ENCODE measurements at regions not wholly inside any gene's neighbourhood (a gene's known extent, or its start where the extent isn't known, plus 50 kb on each side); places are given as distances from the start of the nearest gene placed in this dataset.
A peak's percentile ranks its signal among the peaks of the same experiment; 100 is the strongest.
"Not testable (repeated sequence)": the region's sequence is repeated elsewhere in the genome, so short reads cannot be mapped to it uniquely, and the experiment has no call there.

DNA sequence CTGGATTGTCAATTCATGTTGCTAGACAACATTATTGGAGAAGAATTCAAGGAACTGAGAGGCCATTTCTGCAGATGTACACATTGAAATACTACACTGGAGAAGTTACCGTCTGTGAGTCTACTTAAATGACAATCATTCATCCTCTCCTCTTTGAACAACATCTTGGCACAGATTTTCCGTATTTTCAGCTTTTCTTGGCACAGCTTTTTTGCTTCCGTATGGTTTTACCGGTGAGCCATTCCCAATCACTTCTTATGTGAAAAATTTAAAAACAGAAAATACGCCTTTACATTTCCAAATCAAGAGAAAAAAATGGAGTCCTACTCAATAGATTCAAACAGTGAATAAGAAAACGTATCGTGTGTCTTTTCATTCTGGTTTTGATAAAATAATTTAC is 1493.7 kb downstream of the AMY1C start:
- DNase-seq = no peak

DNA sequence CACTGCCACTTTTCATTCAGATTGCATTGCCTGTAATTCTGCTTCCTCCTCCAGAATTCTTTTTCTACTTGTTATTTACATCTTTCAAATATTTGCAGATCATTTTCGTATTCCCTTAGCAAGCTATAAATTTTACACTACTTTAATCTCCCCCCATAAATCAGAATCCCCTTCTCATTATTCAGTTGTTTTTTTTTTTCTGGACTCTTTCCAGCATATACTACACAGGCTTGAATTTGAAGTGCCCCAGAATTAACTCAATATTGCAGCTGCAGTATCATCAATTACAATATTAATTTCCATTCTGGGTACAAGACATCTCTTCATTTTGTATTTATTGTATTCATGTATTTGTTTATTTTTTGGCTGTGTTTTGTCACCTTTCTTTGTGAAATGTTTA is 1494.3 kb downstream of the AMY1C start:
- DNase-seq = no peak

DNA sequence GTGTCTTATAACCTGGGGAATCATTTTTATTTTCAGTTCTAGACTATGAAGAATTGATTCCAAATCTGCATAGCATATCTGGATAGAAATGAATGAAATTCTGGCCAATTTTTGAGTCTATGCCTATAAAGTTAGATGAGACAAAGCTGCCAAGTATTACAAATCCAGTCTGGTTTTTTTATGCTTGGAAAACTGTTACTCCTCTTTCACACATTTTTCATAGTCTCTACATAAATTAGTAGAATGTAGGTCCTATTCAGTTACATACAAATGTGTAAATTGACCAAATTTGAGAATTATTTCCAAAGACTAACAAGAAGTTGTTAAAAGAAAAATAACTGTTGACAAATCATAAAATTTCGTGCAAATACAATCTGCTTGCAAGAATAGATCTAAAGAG is 1505.2 kb downstream of the AMY1C start:
- DNase-seq = no peak

DNA sequence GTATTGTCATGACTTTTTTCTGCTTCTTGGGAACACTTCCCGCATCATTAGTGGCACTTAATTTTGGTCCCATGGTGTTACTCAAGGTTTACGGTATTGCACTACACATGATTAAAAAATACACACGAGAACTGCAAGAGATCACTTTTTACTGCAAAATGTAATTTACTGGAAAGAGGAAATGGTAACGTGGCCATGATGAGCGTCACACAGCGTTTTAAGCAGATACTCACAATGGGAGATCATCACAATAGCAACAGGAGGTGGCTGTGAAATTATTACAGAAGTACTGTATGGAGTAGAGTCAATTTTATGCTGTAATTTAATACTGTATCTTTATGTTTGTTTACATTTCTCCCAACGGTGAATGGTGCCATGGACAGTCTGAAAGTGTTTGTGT is 1510.3 kb downstream of the AMY1C start:
- no peak for DNase-seq

DNA sequence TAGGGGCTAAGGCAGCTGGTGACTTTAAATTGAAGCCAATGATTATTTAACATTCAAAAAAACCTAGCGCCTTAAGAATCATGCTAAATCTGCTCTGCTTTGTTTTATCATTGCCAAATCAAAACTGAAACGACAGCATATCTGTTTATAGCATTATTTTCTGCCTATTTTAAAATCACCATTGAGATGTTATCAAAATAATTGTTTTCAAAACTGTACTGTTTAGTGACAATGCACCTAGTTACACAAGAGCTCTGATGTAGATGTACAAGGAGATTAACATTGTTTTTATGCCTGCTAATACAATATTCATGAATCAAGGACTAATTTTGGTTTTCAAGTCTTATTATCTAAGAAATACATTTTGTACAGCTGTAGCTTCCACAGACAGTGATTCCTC is 1521.3 kb downstream of the AMY1C start:
- no peak for DNase-seq

DNA sequence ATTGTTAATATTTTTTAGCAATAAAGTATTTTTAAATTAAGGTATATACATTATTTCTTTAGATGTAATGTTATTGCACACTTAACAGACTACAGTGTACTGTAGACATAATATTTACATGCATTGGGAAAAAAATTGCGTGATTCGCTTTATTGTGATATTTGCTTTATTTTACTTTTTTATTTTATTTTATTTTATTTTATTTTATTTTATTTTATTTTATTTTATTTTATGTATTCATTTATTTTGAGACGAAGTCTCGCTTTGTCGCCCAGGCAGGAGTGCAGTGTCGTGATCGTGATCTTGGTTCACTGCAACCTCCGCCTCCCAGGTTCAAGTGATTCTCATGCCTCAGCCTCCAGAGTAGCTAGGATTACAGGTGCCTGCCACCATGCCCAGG is 1522.7 kb downstream of the AMY1C start:
- DNase-seq = not testable (repeated sequence)

DNA sequence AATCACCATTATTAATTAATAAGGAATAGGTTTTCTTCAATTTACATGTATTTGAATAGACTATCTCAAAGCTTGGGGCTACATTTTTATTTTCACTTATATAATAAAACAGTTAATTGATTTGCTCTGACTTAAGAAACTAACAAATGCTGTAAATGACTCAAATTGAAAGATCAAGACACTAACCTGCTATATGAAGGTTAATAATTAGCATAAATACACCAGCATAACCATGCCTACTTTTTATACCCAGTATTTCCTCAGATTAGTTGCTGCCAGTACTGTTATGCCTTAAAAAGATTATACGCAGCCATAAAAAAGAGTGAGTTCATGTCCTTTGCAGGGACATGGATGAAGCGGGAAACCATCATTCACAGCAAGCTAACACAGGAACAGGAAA is 1545.1 kb downstream of the AMY1C start:
- DNase-seq = no peak

DNA sequence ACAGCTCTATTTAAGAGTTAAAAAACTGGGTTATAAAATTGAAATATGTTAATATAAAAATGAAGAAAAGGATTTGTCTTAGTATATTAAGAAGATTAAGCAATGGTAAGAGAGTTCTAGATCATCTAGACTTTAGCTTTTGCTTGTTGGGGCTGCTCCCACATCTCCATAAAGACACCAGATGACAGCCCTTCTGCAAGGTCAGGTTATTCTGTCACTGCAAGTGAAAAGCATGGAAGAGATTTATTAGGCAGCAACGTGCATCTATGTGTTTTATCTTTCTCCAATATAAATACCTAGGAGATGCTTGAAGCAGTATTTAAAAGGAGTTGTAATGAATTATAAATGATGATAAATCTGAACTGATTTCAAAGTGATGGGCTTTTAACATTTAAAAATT is 1560.4 kb downstream of the AMY1C start:
- no peak for DNase-seq

DNA sequence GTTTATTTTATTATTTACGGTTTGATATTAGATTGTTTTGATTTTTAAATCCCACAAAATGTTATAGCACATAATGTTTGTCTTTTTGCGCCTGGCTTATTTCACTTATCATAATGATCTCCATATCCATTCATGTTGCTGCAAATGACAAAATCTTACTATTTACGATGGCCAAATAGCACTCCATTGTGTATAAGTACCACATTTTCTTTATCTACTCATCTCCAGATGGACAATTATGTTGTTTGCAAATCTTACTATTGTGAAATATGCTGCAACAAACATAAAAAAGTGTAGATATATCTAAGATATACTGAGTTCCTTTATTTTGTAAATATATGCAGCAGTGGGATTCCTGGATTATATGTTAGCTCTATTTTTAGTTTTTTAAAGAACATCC is 1568.3 kb downstream of the AMY1C start:
- DNase-seq = no peak

DNA sequence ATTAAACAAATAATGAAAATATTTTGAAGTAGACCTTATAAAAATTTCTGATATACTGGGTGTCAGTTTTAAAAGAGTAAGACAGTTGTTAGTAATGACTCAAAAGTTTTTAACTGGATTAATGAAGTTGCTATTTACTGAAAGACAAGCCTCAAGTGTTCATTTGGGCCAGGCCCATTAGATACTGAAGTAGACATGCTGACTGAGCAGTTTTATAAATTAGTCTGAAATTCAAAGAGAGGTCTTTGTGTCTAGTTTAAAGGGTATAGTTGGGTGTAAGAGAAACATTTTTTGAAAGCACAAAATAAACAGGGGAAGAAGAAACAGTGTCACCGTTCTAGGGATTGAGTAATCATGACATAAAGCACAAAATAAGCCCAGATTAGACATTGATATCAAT is 1577.2 kb downstream of the AMY1C start:
- no peak for DNase-seq

DNA sequence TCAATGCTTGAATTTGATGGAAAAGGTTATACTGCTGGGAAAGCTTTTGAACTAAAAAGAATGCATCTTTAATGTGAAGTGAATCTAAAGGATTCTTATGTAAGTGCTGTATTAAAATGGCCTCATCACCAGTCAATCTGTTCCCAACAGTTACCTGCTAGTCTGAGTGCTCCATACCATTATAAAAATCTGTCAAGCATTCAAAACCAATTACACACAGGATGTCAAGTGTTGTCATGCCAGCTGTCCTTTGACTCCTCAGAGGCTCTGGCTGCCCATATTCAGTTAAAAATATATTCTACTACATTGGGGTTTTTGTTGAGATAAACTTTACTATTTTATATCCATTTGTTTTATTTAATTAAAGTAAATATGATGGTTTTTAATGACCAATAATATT is 1587.7 kb downstream of the AMY1C start:
- no peak for DNase-seq

DNA sequence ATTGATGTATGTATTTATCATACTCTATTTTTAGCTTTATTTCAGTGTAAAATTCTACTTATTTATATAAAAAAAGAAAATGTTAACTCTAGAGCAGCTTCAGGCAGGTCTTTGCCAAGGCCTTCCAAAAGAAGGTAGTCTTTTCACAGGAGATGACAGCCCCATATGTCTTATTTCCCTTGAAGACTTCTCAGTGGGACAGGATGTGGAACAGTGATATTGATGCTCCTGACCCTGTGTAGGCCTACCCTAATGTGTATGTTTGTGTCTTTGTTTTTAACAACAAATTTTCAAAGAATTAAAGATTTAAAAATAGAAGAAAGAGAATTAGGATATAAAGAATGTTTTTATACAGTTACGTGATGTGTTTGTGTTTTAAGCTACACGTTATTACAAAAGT is 1593.6 kb downstream of the AMY1C start:
- DNase-seq = no peak

DNA sequence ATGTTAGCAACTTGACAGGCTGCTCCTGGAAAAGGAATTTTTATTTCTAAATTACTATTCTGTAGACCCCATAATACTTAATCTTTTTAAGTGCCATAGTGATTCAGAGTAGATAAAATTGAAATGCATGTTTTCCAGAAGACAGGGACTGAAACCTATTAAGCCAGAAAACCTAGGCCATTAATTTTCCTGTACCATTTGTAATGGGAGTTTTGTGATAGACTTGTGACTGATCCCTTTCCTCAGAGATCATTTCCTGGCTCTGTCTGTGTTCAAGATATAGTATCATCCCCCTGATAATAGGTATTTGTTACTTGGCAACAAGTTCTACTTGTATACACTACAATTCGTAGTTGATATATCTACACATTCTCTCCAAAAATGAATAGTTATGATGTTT is 1609.8 kb downstream of the AMY1C start:
- no peak for DNase-seq

DNA sequence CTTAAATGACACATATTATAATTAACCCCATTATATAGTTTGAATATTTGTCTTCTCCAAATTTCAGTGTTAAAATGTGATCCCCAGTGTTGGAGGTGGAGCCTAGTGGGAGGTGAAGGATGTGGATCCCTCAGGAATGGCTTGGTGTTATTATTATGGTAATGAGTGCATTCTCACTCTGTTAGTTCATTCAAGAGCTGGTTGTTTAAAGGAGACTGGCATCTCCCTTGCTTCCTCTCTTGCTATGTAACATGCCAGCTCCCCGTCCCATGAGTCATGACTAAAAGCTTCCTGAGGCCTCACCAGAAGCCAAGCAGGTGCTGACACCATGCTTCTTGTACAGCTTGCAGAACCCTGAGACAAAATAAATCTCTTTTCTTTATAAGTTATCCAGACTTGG is 1612.7 kb downstream of the AMY1C start:
- no peak for DNase-seq

DNA sequence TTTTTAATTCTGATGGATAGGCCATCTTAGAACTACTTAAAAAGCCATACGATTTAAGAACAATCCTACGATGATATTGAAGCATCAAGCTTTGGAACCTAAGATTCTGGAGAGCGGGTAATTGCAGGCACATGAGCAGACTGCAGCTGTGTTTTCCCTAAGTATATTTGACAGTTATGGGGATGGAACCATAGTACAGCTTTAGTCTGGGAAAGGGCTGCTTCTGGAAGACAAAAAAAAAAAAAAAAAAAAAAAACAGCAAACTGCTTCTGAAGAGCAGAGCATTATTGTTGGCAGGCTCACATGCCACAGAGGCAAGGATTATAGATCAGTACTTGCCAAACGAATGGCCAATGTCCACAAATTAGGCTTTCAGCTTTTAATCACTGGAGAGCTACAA is 1618.7 kb downstream of the AMY1C start:
- DNase-seq = no peak

DNA sequence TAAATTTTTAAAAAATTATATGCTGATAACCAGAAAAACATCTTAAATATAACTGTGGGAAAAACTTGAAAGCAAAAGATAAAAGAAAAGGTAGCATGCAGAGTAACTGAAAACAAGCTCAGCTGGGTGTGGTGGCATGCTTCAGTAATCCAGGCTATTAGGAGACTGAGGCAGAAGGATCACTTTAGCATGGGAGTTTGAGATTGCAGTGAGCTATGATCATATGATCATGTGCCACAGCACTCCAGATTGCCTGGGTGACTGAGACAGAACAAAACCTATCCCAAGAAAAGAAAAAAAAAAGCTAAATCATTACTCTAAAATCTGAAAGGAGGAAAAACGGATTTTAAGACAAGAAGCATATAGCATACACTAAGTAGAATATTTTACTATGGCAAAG is 1624.0 kb downstream of the AMY1C start:
- no peak for DNase-seq

DNA sequence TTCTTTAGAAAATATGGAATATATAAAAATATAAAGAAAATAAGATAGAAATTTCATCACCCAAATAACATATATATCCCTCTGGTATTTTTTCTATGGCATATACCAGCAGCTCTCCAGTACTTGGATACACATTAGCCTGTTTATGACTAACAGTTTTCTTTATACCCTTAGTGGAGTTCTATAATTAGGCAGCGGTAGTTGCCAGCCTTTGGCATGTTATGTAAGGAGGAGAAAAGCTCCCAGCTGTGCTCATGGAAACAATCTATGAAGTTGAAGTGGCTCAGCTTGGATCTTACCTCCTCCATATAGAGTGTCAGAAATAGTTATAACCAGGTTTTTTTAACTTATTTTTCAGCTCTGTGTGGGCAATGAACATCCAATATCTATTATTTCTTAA is 1636.8 kb downstream of the AMY1C start:
- peak in 1 of 2 donors; percentile 20 for DNase-seq

DNA sequence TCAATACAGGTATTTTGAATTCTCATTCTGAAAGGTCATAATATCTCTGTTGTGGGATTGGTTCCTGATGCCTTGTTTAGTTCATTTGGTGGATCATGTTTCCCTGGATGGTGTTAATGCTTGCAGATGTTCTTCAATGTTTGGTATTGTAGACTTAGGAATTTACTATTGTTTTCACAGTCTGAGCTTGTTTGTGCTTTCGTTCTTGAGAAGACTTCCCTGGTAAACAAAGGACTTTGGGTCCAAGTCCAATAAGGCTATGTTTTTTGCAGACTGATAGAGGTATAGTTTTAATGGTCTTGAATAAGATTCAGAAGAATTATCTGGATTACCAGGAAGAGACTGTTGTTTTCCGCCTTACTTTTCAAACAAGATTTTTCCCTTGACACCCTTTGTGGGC is 1646.3 kb downstream of the AMY1C start:
- DNase-seq = no peak

DNA sequence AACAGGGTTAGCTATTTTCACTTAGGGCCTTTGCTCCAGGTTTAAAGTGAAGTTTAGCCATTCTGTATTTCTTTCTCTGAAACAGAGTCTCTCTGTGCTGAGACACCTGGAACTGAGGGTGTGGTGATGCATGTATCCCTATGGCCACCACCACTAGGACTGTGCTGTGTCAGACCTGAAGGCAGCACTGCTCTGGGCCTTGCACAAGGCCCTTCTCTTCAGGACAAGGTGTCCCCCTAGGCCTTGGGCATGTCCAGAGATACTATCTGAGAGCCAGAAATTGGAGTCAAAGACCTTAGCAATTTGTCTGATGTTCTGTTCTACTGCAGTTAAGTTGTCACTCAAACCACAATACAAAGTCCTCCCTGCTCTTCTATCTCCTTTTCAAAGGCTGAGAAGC is 1649.2 kb downstream of the AMY1C start:
- DNase-seq = no peak

DNA sequence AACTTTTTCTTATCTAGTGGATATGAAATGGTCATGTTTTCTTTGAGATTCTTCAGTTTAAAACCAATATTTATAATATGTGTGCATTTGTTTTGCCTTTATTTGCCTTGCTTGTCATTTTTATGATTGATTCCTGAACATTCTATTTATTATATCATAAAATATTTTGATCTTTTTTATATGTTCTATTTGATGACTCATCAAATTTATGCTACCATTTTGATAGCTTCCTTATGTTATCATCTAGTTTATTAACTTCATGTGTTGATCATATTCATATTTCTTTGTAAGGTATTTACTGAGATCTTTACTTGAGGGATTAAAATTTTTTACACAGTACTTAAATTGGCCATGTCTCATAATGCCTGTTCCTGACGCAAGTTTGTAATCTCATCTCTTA is 1650.0 kb downstream of the AMY1C start:
- no peak for DNase-seq

DNA sequence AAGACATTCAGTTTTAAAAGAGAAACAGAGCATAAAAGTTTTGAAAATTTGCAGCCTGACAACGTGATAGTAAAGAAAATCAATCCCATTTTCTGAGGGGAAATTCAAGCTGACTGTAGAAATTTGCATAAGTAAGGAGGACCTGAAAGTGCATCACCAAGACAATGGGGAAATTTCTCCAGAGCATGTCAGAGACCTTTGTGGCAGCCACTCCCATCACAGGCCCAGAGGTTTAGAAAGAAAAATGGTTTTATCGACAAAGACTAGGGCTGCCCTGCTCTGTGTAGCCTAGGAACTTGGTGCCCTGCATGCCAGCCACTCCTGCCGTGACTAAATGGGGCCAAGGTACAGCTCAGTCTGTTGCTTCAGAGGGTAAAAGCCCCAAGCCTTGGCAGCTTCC is 1640.2 kb upstream of the PRMT6 start:
- no peak for DNase-seq

DNA sequence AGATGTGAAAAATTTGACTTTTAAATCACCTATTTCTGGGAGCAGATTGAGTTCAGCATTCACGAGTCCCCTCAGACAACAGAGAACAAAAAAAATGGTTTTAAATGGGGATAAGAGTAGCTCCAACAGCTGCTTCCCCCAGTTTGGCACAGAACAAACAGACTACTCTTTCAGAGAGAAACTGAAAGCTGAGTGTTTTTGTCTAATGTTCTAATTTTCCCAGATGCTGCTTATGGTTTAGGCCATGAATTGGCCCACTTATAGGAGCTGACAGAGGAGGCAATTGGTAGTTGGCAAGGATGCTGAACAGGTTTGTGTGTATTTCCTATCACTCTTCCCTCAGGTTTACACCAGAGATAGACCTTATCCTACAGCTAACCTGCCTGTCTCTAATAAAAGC is 1637.4 kb upstream of the PRMT6 start:
- DNase-seq = no peak

DNA sequence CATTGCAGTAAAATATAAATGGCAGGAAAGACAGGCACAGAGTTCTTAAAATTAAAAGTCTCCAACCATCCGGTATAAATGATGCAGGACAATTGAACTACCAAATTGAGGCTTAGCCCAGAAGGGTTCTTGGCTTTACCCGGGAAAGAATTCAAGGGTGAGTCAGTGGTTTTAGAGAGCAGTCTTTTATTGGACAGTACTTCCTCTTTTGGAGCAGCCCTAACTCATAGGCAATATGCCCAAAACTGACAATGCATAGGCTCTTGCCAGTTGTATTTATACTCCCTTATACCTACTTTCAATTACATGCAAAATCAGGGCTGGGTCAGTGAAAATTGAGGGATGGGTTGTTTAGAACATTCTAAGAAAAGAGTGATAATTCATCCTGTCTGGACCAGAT is 1628.9 kb upstream of the PRMT6 start:
- DNase-seq = no peak

DNA sequence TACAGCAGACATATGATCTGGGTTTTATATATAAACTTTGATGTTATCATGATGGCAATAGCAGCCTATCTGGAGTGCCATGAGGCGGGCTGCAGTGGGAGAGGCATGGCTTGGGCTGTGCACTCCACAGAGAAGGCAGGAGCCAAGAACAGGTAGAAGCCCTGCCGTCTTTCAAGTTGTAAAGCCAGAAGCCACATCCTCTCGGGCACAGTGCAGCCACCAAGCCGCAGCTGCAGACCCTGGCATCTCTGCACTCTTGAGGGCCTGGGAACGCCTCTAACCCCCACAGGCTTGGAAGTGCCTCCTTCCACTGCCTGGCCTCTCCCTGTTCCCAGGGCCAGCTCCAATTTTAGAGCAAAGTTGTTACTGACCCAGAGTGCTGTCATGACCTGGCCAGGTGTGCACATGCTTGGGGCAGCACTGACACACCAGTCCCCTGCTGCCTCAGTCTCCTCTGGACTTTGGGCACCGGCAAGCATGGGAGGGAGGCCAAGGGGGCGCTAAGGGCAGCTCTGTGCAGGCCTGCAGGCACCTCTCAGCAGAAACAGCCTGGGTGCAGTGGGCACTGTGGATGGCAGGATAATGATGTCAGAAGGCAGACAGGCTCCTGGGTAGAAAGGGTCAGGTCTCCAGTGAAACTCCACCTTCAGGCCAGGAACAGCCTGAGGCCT is 1619.8 kb upstream of the PRMT6 start:
- DNase-seq = no peak

DNA sequence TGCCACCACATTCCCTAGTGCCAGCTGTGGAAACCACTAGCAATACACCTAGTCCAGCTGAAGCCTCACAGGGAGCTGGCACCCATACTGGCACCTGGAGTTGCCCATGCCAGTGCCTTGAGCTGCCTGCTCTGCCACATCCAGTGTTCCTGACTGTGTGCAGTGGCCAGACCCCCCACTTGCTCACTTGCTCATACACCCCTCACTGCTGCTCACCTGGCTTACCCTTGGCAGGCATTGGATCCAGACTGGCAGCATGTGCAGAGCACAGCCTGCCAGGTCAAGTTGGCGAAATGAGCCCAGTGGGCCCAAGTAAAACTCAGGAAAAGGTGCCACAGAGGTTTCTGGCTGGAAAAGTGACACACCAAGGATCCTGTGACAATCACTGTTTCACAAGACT is 1618.6 kb upstream of the PRMT6 start:
- DNase-seq = no peak

DNA sequence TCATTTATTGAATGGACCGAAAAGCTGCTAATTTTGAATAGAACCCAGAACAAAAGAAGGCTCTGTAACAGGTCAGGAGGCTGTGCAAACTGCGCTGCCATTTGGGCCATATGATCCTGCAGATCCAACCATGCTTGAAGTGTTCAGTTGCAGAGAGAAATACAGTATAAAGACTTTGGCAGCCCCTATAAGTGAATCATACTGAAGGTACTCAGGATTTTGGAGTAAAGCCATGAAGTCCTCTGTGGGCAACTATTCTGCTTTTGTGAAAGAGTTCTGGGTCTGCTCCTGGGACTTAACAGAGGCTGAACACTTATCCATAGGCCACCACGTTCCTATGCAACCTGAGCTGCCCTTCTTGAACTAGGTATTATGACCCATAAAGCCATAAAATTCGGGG is 1613.6 kb upstream of the PRMT6 start:
- no peak for DNase-seq
